Naive thymus-derived CD4-positive, alpha-beta T cell (primary cell): ENCODE measurements at regions not wholly inside any gene's neighbourhood (a gene's known extent, or its start where the extent isn't known, plus 50 kb on each side); places are given as distances from the start of the nearest gene placed in this dataset.

Experiments
- ATAC-seq: fragments of 150-1000 bp; cut with Tn5 transposase; 2 replicates; pipeline ENCODE4 v1.10.0; 2021; ENCODE audit warnings: mild to moderate bottlenecking, moderate library complexity
- CTCF ChIA-PET: fragments of 350-600 bp; sonication (Branson Sonifier 250); formaldehyde crosslinking; loops from one replicate; lab custom pipeline; 2021; ENCODE audit warnings: antibody characterized with exemption; lab: Charles Lee
- POLR2A ChIA-PET: fragments of 350-600 bp; sonication (Branson Sonifier 250); formaldehyde crosslinking; loops from one replicate; lab custom pipeline; 2021; ENCODE audit warnings: antibody characterized with exemption, inconsistent platforms; lab: Charles Lee
- DNase-seq, 9 donors: peaks; one replicate each; pipeline versions ENCODE4 v3.0.0 to v3.0.0-alpha.2; 2020 to 2022; ENCODE audit warnings: mixed read lengths in 1 of 9
- H3K27ac ChIP-seq: one replicate; pipeline ENCODE4 v1.7.0; 2013; ENCODE audit warnings: mild to moderate bottlenecking, low read depth, low read length, moderate library complexity
- H3K27me3 ChIP-seq, 2 donors: one replicate each; pipeline ENCODE4 v1.7.0; 2013; ENCODE audit warnings: low read length in 2 of 2, mild to moderate bottlenecking in 2 of 2, moderate library complexity in 2 of 2; ENCODE audit not compliant: control insufficient read depth in 2 of 2, insufficient read depth in 2 of 2
- H3K36me3 ChIP-seq, 3 experiments: 1 replicate in 2 of 3; 2 replicates in 1 of 3; pipeline ENCODE4 v1.7.0; 2013; ENCODE audit warnings: low read length in 3 of 3, mild to moderate bottlenecking in 3 of 3, moderate library complexity in 1 of 3; ENCODE audit not compliant: insufficient read depth in 3 of 3, control insufficient read depth in 2 of 3
- H3K4me1 ChIP-seq, 2 donors: one replicate each; pipeline ENCODE4 v1.7.0; 2013; ENCODE audit warnings: low read length in 2 of 2, mild to moderate bottlenecking in 2 of 2, moderate library complexity in 1 of 2; ENCODE audit not compliant: control insufficient read depth in 2 of 2, insufficient read depth in 2 of 2
- H3K4me3 ChIP-seq: 2 replicates; pipeline ENCODE4 v1.7.0; 2013; ENCODE audit warnings: mild to moderate bottlenecking, low read length
- H3K9me3 ChIP-seq, 3 experiments: 1 replicate in 2 of 3; 2 replicates in 1 of 3; pipeline ENCODE4 v1.7.0; 2013; ENCODE audit warnings: low read length in 3 of 3; ENCODE audit not compliant: control insufficient read depth in 2 of 3
- H3K27ac Mint-ChIP-seq, 9 donors: one replicate each; pipeline ENCODE4 v1.8.0; 2020 to 2022; ENCODE audit warnings: mixed read lengths in 9 of 9, mild to moderate bottlenecking in 8 of 9, moderate library complexity in 5 of 9, inconsistent platforms in 2 of 9
- H3K27me3 Mint-ChIP-seq, 5 donors: one replicate each; pipeline ENCODE4 v1.8.0; 2021 to 2022; ENCODE audit warnings: mixed read lengths in 5 of 5, mild to moderate bottlenecking in 1 of 5
- H3K36me3 Mint-ChIP-seq, 5 donors: one replicate each; pipeline ENCODE4 v1.8.0; 2020 to 2022; ENCODE audit warnings: mixed read lengths in 5 of 5, mild to moderate bottlenecking in 3 of 5, inconsistent platforms in 1 of 5
- H3K4me1 Mint-ChIP-seq, 7 donors: one replicate each; pipeline ENCODE4 v1.8.0; 2020 to 2022; ENCODE audit warnings: mixed read lengths in 7 of 7, mild to moderate bottlenecking in 3 of 7, inconsistent platforms in 1 of 7
- H3K4me3 Mint-ChIP-seq, 10 donors: one replicate each; pipeline ENCODE4 v1.8.0; 2020 to 2022; ENCODE audit warnings: mild to moderate bottlenecking in 10 of 10, mixed read lengths in 10 of 10, moderate library complexity in 6 of 10, inconsistent platforms in 2 of 10
- H3K9me3 Mint-ChIP-seq, 11 donors: one replicate each; pipeline ENCODE4 v1.8.0; 2020 to 2022; ENCODE audit warnings: mixed read lengths in 11 of 11, mild to moderate bottlenecking in 4 of 11, inconsistent platforms in 1 of 11, moderate library complexity in 1 of 11
- intact Hi-C, 2 donors: fragments of 100-400 bp; cut with micrococcal nuclease; formaldehyde crosslinking; loops; one replicate each; pipeline ENCODE4 v1.15.1; 2023

DNA sequence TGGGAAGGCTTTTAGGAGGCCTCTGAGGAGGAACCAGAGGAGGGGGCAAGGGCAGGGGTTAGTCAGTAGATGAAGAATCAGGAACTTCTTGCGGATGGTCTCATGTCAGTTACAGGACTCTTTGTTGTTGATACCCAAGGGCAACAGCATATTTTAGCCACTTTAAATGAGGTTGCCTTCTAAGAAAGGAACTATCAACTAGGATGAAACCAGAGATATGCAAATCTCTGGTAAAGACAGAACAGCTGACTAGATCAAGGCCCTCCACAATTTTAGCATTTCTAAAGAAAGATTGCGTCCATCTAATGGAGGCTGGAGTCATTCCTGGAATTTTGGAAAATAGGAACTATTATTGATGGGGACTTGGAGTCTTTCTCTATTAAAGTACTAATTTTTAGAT lies 57.7 kb upstream of the KLF4 start:
- no peaks in the 10 kb centered on the region for H3K36me3 ChIP-seq
- Mint-ChIP-seq H3K9me3 (peaks cover 0 to 9% (median 0%) of the 10 kb centered on the region in 11 donors), H3K27ac (no peak overlapping the region), H3K4me3 (no peak overlapping the region), H3K4me1 (peaks cover 0 to 4% (median 0%) of the 10 kb centered on the region in 7 donors), H3K27me3 (peaks cover 0 to 14% (median 7%) of the 10 kb centered on the region in 5 donors), H3K36me3 (no peaks in the 10 kb centered on the region)
- no peaks in the 10 kb centered on the region for H3K4me1 ChIP-seq
- intact Hi-C loops: no loop called here
- ChIA-PET POLR2A (no interaction called here), CTCF (no interaction called here)
- no peak for DNase-seq
- H3K9me3 ChIP-seq: no peaks in the 10 kb centered on the region
- no peak overlapping the region for H3K27ac ChIP-seq
- ATAC-seq: no peak
- H3K27me3 ChIP-seq: no peaks in the 10 kb centered on the region
- no peak overlapping the region for H3K4me3 ChIP-seq

DNA sequence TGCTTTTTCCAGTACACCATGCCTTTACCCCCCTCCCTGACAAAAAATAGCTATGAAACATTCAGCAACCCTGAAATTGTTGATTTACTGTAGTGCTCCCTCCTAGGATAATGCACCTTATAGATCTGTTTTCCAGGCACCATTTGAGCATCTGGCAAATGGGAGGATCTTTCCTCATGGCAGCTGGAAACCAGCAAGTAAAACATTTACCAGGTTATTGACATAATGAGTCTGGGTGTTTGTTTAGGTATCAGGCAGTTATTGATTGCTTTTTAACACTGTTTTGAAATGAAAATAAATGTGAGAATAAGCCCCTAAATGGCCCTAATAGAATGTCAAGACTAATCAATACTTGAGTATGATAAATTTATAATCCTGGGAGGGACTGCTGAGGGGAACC lies 57.3 kb upstream of the KLF4 start:
- no peaks in the 10 kb centered on the region for H3K27me3 ChIP-seq
- H3K9me3 Mint-ChIP-seq: peaks cover 0 to 8% (median 0%) of the 10 kb centered on the region in 11 donors
- H3K36me3 ChIP-seq: no peaks in the 10 kb centered on the region
- peaks cover 0 to 14% (median 7%) of the 10 kb centered on the region in 5 donors for H3K27me3 Mint-ChIP-seq
- H3K4me1 Mint-ChIP-seq: peaks cover 0 to 4% (median 0%) of the 10 kb centered on the region in 7 donors
- no peak overlapping the region for H3K27ac Mint-ChIP-seq
- intact Hi-C loops: no loop called here
- no peak overlapping the region for H3K4me3 ChIP-seq
- H3K27ac ChIP-seq: no peak overlapping the region
- no peak for DNase-seq
- ChIA-PET CTCF (no interaction called here), POLR2A (no interaction called here)
- no peak overlapping the region for H3K4me3 Mint-ChIP-seq
- no peak for ATAC-seq
- H3K36me3 Mint-ChIP-seq: no peaks in the 10 kb centered on the region
- no peaks in the 10 kb centered on the region for H3K9me3 ChIP-seq
- no peaks in the 10 kb centered on the region for H3K4me1 ChIP-seq

DNA sequence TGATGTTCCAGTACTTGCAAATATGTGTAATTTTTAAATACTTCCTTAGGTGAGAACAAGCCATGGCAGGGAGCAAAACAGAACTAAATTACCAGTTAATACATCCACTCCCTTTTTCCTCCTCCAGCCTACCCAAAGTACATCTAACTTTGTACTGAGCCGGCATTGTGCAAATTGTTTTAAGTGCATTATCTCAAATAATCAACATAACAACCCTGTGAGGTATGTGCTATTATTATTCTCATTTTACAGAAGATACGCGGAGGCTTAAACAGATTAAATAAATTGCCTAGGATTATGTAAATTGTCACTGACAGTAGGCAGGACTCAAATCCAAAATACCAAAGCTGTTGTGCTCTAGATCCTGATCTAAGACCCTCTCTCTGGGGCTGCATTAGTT lies 55.5 kb upstream of the KLF4 start:
- no peak for DNase-seq
- ATAC-seq: no peak
- Mint-ChIP-seq H3K27me3 (peaks cover 0 to 14% (median 7%) of the 10 kb centered on the region in 5 donors), H3K36me3 (no peaks in the 10 kb centered on the region), H3K9me3 (peaks cover 0 to 8% (median 0%) of the 10 kb centered on the region in 11 donors), H3K4me3 (no peak overlapping the region), H3K27ac (no peak overlapping the region), H3K4me1 (peaks cover 0 to 4% (median 0%) of the 10 kb centered on the region in 7 donors)
- no peak overlapping the region for H3K4me3 ChIP-seq
- ChIA-PET CTCF (no interaction called here), POLR2A (no interaction called here)
- no peaks in the 10 kb centered on the region for H3K36me3 ChIP-seq
- no peak overlapping the region for H3K27ac ChIP-seq
- no peaks in the 10 kb centered on the region for H3K27me3 ChIP-seq
- no peaks in the 10 kb centered on the region for H3K9me3 ChIP-seq
- no peaks in the 10 kb centered on the region for H3K4me1 ChIP-seq
- intact Hi-C loops: no loop called here

DNA sequence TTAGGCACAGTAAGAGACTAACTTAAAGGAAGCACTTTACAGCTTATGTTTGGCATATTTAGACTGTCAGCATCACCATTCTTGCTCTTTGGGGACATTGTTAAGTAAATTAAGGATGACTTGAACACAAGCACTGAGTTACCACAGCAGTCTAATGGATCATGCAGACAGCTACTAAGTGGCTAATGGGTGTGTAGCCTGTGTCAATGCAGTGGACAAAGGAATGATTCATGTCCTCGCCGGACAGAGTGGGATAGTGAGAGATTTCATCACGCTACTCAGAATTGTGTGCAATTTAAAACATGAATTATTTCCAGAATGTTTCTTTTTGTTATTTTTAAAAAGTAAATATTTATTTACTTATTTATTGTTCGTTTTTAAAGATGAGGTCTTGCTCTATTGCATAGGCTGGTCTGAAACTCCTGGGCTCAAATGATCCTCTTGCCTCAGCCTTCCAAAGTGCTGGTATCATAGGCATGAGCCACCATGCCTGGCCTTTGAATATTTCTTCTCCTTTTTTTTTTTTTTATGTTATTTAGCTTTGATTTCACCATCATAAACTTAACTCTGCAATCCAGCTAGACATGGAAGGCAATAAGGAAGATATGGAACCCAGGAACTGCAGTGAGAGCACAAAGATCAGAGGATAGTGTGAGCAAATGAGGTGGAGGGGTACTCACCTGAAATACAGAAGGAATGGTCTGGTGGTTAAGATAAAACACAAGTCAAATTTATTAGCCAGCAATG lies 53.0 kb upstream of the KLF4 start:
- Histone ChIP-seq H3K4me1 (no peaks in the 10 kb centered on the region), H3K4me3 (no peak overlapping the region), H3K27me3 (no peaks in the 10 kb centered on the region), H3K9me3 (no peaks in the 10 kb centered on the region), H3K27ac (no peak overlapping the region), H3K36me3 (no peaks in the 10 kb centered on the region)
- no peak overlapping the region for H3K27ac Mint-ChIP-seq
- no peak overlapping the region for H3K4me3 Mint-ChIP-seq
- peaks cover 0 to 9% (median 1%) of the 10 kb centered on the region in 11 donors for H3K9me3 Mint-ChIP-seq
- peaks cover 0 to 10% (median 2%) of the 10 kb centered on the region in 5 donors for H3K27me3 Mint-ChIP-seq
- no peak for ATAC-seq
- H3K36me3 Mint-ChIP-seq: no peaks in the 10 kb centered on the region
- DNase-seq: no peak
- intact Hi-C loops: no loop called here
- H3K4me1 Mint-ChIP-seq: no peaks in the 10 kb centered on the region
- CTCF ChIA-PET: no interaction called here
- POLR2A ChIA-PET: no interaction called here

DNA sequence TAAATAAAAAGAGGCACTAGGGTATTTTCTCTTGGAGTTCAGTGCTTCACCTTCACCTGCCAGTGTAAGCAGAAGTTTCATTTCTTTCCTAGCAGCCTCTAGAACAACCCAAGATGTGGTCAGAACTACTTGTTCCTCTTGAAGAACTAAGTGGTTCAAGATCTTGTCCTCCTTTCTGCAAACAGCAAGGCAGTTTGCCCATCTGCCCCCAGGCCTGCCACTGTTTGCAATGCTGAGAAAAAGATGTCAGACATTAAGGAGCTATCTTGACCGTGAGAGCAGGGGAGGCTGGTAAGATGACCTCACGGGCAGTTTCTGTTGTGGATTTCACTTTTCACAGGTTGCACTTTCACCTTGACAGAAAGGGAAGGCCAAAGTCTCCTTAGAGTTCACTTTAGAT lies 52.0 kb upstream of the KLF4 start:
- no peak overlapping the region for H3K27ac ChIP-seq
- ChIA-PET POLR2A (no interaction called here), CTCF (no interaction called here)
- Mint-ChIP-seq H3K27me3 (peaks cover 0 to 4% (median 0%) of the 10 kb centered on the region in 5 donors), H3K27ac (no peak overlapping the region), H3K36me3 (no peaks in the 10 kb centered on the region), H3K4me1 (no peaks in the 10 kb centered on the region), H3K9me3 (peaks cover 0 to 10% (median 0%) of the 10 kb centered on the region in 11 donors), H3K4me3 (no peak overlapping the region)
- no peaks in the 10 kb centered on the region for H3K9me3 ChIP-seq
- peaks cover 0 to 4% of the 10 kb centered on the region in 2 donors for H3K27me3 ChIP-seq
- ATAC-seq (no peak), DNase-seq (no peak)
- no peak overlapping the region for H3K4me3 ChIP-seq
- no peaks in the 10 kb centered on the region for H3K4me1 ChIP-seq
- intact Hi-C loops: no loop called here
- no peaks in the 10 kb centered on the region for H3K36me3 ChIP-seq

DNA sequence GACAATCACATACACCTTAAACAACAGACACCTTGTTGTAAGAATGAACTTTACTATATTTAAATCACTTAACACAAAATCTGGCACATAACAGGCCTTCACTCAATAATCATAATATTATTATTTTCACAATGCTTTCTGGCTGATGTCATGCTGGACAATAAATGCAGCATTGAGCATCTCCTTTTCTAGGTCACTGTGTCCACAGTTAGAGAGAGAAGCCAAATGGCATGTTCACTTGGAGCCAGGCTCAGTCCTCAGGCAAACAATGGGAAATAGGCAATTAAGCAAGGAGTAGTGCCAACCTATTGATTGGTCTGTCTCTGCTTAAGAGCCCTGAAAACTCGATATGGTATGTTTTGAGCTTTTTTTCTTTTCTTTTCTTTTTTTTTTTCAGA lies 50.6 kb upstream of the KLF4 start:
- H3K4me3 Mint-ChIP-seq: no peak overlapping the region
- Histone ChIP-seq H3K9me3 (no peaks in the 10 kb centered on the region), H3K36me3 (no peaks in the 10 kb centered on the region), H3K27ac (no peak overlapping the region), H3K4me1 (no peaks in the 10 kb centered on the region), H3K4me3 (no peak overlapping the region), H3K27me3 (peaks cover 0 to 4% of the 10 kb centered on the region in 2 donors)
- DNase-seq (no peak), ATAC-seq (no peak)
- H3K27ac Mint-ChIP-seq: no peak overlapping the region
- H3K9me3 Mint-ChIP-seq: peaks cover 0 to 10% (median 0%) of the 10 kb centered on the region in 11 donors
- ChIA-PET POLR2A (no interaction called here), CTCF (no interaction called here)
- H3K36me3 Mint-ChIP-seq: no peaks in the 10 kb centered on the region
- H3K4me1 Mint-ChIP-seq: no peaks in the 10 kb centered on the region
- intact Hi-C loops: no loop called here
- H3K27me3 Mint-ChIP-seq: no peaks in the 10 kb centered on the region
